ENCODE measurements at regions not wholly inside any gene's neighbourhood (a gene's known extent, or its start where the extent isn't known, plus 50 kb on each side); places are given as distances from the start of the nearest gene placed in this dataset.

GRCh38 chr2:45191976-45192375, 182.7 kb upstream of the SIX2 start:
- TF ChIP-seq CSRNP3 (CRISPR knock-in tag; IDR thresholded peaks at IDR 0.05) (no peak), OSR1 (CRISPR knock-in tag; IDR thresholded peaks at IDR 0.05) (no peak), ZNF70 (CRISPR knock-in tag; IDR thresholded peaks at IDR 0.05) (no peak), ZNF8 (CRISPR knock-in tag; IDR thresholded peaks at IDR 0.05) (no peak), ZFP30 (CRISPR knock-in tag; IDR thresholded peaks at IDR 0.05) (no peak), ZC3H10 (CRISPR knock-in tag; IDR thresholded peaks at IDR 0.05) (no peak), TCF4 (CRISPR knock-in tag; IDR thresholded peaks at IDR 0.05; ENCODE audit: borderline replicate concordance) (no peak), CSDC2 (CRISPR knock-in tag; IDR thresholded peaks at IDR 0.05) (no peak), PPARA (CRISPR knock-in tag; IDR thresholded peaks at IDR 0.05; ENCODE audit: borderline replicate concordance) (no peak)
- no peak for ATAC-seq

- ATAC-seq, result no peak; the same call in 2 of the 3 replicates
- no peak for TF ChIP-seq ISL1 (CRISPR knock-in tag; IDR thresholded peaks at IDR 0.05)
- TF ChIP-seq TOX (CRISPR knock-in tag; IDR thresholded peaks at IDR 0.05; ENCODE audit: borderline replicate concordance), result no peak
- TF ChIP-seq ZNF8 (CRISPR knock-in tag; IDR thresholded peaks at IDR 0.05), result no peak
- 0 out of 2 replicates have a peak, but pooled peaks have one; percentile 43 for TF ChIP-seq TSHZ2 (CRISPR knock-in tag; IDR thresholded peaks at IDR 0.05)
- no peak for TF ChIP-seq RARB (CRISPR knock-in tag; IDR thresholded peaks at IDR 0.05)
- no peak for TF ChIP-seq BACH2 (CRISPR knock-in tag; IDR thresholded peaks at IDR 0.05; ENCODE audit: borderline replicate concordance)
- no peak for TF ChIP-seq ZFP3 (CRISPR knock-in tag; IDR thresholded peaks at IDR 0.05)
- peak; percentile 84 for TF ChIP-seq TCF4 (CRISPR knock-in tag; IDR thresholded peaks at IDR 0.05; ENCODE audit: borderline replicate concordance)
- no peak for TF ChIP-seq POU6F1 (CRISPR knock-in tag; IDR thresholded peaks at IDR 0.05; ENCODE audit: borderline replicate concordance, low read depth)
- TF ChIP-seq ZNF565 (CRISPR knock-in tag; conservative IDR thresholded peaks at IDR 0.05; ENCODE audit: low read depth), result 0 out of 2 replicates have a peak, but pooled peaks have one; percentile 65
- TF ChIP-seq PATZ1 (CRISPR knock-in tag; IDR thresholded peaks at IDR 0.05; ENCODE audit: borderline replicate concordance), result no peak
- no peak for TF ChIP-seq SNAI2 (CRISPR knock-in tag; IDR thresholded peaks at IDR 0.05)
- no peak for TF ChIP-seq ESRRG (CRISPR knock-in tag; IDR thresholded peaks at IDR 0.05)
- no peak for TF ChIP-seq ZC3H10 (CRISPR knock-in tag; IDR thresholded peaks at IDR 0.05)
- TF ChIP-seq PPARA (CRISPR knock-in tag; IDR thresholded peaks at IDR 0.05; ENCODE audit: borderline replicate concordance), result 0 out of 2 replicates have a peak, but pooled peaks have one; percentile 31
- no peak for TF ChIP-seq CREB5 (CRISPR knock-in tag; IDR thresholded peaks at IDR 0.05; ENCODE audit: low read depth)
- TF ChIP-seq CSRNP3 (CRISPR knock-in tag; IDR thresholded peaks at IDR 0.05), result peak; percentile 34; the same call in 1 of the 2 replicates
- TF ChIP-seq ARNTL (CRISPR knock-in tag; IDR thresholded peaks at IDR 0.05; ENCODE audit: borderline replicate concordance, low read depth), result no peak
- no peak for TF ChIP-seq CSDC2 (CRISPR knock-in tag; IDR thresholded peaks at IDR 0.05)
- TF ChIP-seq ZFP30 (CRISPR knock-in tag; IDR thresholded peaks at IDR 0.05), result no peak
- no peak for TF ChIP-seq OSR1 (CRISPR knock-in tag; IDR thresholded peaks at IDR 0.05)
- no peak for TF ChIP-seq GLIS3 (CRISPR knock-in tag; IDR thresholded peaks at IDR 0.05)
- TF ChIP-seq ZNF70 (CRISPR knock-in tag; IDR thresholded peaks at IDR 0.05), result peak; percentile 46
Measured at GRCh38 chr2:45191146-45191863, 182.1 kb upstream of the SIX2 start.
